ENCODE measurements at regions not wholly inside any gene's neighbourhood (a gene's known extent, or its start where the extent isn't known, plus 50 kb on each side); places are given as distances from the start of the nearest gene placed in this dataset.

- Histone ChIP-seq H3K27ac (no peak overlapping the region), H3K36me3 (no peaks in the 10 kb centered on the region), H3K4me1 (replicated peaks) (no peaks in the 10 kb centered on the region), H3K9me3 (replicated peaks) (peaks cover 7% of the 10 kb centered on the region; the same call in 1 of the 2 replicates), H3K4me3 (no peak overlapping the region), H3K27me3 (replicated peaks) (no peaks in the 10 kb centered on the region)
- DNase-seq (ENCODE audit: low read depth in 1 of 2, low spot score in 2 of 2), result no peak
Measured at GRCh38 chr18:40019797-40020392, 1935.1 kb upstream of the PIK3C3 start.

GRCh38 chr18:40018266-40018665 lies 1936.8 kb upstream of the PIK3C3 start:
- Histone ChIP-seq H3K36me3 (no peaks in the 10 kb centered on the region), H3K4me1 (replicated peaks) (no peaks in the 10 kb centered on the region), H3K27ac (no peak overlapping the region), H3K9me3 (replicated peaks) (peaks cover 10% of the 10 kb centered on the region; the same call in 1 of the 2 replicates), H3K4me3 (no peak overlapping the region), H3K27me3 (replicated peaks) (no peaks in the 10 kb centered on the region)
- no peak for DNase-seq (ENCODE audit: low read depth in 1 of 2, low spot score in 2 of 2)

- H3K27me3 ChIP-seq (replicated peaks), result no peaks in the 10 kb centered on the region
- H3K4me1 ChIP-seq (replicated peaks), result no peaks in the 10 kb centered on the region
- H3K4me3 ChIP-seq, result no peak overlapping the region
- DNase-seq (ENCODE audit: low read depth in 1 of 2, low spot score in 2 of 2), result no peak
- H3K36me3 ChIP-seq, result no peaks in the 10 kb centered on the region
- no peak overlapping the region for H3K27ac ChIP-seq
- peaks cover 13% of the 10 kb centered on the region; the same call in 1 of the 2 replicates for H3K9me3 ChIP-seq (replicated peaks)
Measured at GRCh38 chr18:40017021-40017420, 1938.0 kb upstream of the PIK3C3 start.

GRCh38 chr18:40016405-40016804 lies 1938.6 kb upstream of the PIK3C3 start:
- H3K27me3 ChIP-seq (replicated peaks), result no peaks in the 10 kb centered on the region
- no peak overlapping the region for H3K4me3 ChIP-seq
- H3K36me3 ChIP-seq, result no peaks in the 10 kb centered on the region
- no peaks in the 10 kb centered on the region for H3K4me1 ChIP-seq (replicated peaks)
- peaks cover 11% of the 10 kb centered on the region; the same call in 1 of the 2 replicates for H3K9me3 ChIP-seq (replicated peaks)
- H3K27ac ChIP-seq, result no peak overlapping the region
- no peak for DNase-seq (ENCODE audit: low read depth in 1 of 2, low spot score in 2 of 2)

DNA sequence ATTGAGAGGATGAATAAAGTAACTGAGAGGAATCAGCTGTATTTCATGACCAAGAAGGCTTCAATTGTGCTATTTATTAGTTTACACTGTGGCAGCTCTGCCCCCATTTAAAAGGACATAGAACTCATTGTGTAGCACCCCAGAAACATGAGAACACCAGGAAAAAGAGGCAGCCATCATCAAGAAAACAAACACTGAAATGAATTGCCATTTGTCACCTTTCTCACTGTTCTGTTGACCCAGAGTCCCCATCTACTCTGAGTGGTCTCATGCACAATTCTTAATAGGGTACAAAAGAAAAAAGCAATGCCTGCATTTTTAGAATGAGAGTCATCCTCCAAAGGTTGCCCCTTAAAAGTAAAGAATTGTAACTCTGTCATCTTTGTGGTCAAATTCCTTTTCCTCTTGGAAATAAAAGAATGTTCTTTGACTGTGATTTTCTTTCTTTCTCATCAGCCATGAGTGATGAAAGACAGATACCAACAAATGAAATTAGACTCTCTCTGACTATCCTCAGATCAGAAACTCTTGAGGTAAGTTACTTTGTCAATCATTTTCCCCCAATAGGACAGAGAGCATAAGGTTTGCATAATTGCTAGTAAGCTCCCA lies 1941.9 kb upstream of the PIK3C3 start:
- H3K4me1 ChIP-seq (replicated peaks), result no peaks in the 10 kb centered on the region
- H3K9me3 ChIP-seq (replicated peaks), result peaks cover 10% of the 10 kb centered on the region; the same call in 1 of the 2 replicates
- no peaks in the 10 kb centered on the region for H3K36me3 ChIP-seq
- H3K4me3 ChIP-seq, result no peak overlapping the region
- DNase-seq (ENCODE audit: low read depth in 1 of 2, low spot score in 2 of 2), result no peak
- H3K27ac ChIP-seq, result no peak overlapping the region
- H3K27me3 ChIP-seq (replicated peaks), result no peaks in the 10 kb centered on the region

DNA sequence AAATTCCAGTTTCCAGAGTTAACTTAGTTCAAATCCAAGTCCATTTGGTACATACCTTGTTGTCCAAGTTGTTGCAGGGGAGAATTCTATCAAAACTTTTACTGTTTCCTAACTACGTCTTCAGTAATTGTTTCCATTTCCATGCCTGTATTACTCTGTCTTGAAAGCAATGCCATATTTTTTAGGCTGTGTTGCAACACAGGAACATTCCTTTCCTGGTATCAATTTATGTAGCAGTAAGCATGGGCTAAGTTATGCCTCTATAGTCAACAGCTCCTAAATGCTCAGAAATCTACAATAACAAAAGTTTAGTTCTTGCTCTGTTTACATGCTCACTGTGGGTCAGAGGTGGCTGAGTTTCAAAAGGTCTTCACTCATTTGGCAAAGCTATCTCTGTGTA lies 1943.8 kb upstream of the PIK3C3 start:
- Histone ChIP-seq H3K9me3 (replicated peaks) (peaks cover 10% of the 10 kb centered on the region; the same call in 1 of the 2 replicates), H3K27ac (no peak overlapping the region), H3K4me1 (replicated peaks) (no peaks in the 10 kb centered on the region), H3K4me3 (no peak overlapping the region), H3K36me3 (no peaks in the 10 kb centered on the region), H3K27me3 (replicated peaks) (no peaks in the 10 kb centered on the region)
- DNase-seq (ENCODE audit: low read depth in 1 of 2, low spot score in 2 of 2), result no peak

DNA sequence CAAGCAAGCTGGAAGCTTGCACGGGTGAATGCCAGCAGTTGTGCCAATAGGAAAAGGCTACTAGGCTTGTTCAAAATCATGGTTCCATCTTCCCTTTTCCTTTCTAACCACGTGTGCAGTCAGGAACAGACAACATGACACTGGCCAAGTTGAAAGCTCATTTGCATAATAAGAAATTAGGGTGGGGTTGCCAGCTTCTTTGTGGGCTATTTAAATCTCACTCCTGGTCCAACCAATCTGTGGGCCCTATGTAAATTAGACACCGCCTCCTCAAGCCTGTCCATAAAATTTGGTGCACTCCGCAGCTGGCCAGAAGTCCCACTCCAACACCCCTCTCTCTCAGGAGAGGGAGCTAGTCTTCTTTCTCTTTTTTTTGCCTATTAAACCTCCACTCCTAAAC lies 1948.4 kb upstream of the PIK3C3 start:
- DNase-seq (ENCODE audit: low read depth in 1 of 2, low spot score in 2 of 2), result no peak
- no peak overlapping the region for H3K4me3 ChIP-seq
- no peaks in the 10 kb centered on the region for H3K27me3 ChIP-seq (replicated peaks)
- no peaks in the 10 kb centered on the region for H3K36me3 ChIP-seq
- no peak overlapping the region for H3K27ac ChIP-seq
- H3K9me3 ChIP-seq (replicated peaks), result peaks cover 4% of the 10 kb centered on the region; the same call in 1 of the 2 replicates
- H3K4me1 ChIP-seq (replicated peaks), result no peaks in the 10 kb centered on the region

DNA sequence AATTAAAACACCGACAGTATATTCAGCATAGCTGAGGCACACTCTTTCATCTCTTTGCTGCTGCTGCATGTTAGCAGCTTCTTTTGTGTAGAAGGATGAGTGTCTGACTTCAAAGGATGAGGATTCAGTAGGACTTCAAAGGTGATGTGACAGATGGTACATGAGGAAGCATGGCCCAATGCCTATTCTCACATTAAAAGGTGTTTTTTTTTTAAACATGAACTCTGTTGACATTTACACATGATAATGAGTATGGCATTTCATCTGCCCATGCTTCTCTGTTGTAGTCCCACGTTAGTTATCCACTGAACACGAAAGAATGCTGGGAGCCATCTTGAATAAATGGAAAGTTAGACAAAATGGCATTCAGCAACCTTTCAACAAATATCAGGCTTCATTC lies 1950.8 kb upstream of the PIK3C3 start:
- Histone ChIP-seq H3K9me3 (replicated peaks) (no peaks in the 10 kb centered on the region), H3K4me3 (no peak overlapping the region), H3K36me3 (no peaks in the 10 kb centered on the region), H3K27me3 (replicated peaks) (no peaks in the 10 kb centered on the region), H3K27ac (no peak overlapping the region), H3K4me1 (replicated peaks) (no peaks in the 10 kb centered on the region)
- no peak for DNase-seq (ENCODE audit: low read depth in 1 of 2, low spot score in 2 of 2)

DNA sequence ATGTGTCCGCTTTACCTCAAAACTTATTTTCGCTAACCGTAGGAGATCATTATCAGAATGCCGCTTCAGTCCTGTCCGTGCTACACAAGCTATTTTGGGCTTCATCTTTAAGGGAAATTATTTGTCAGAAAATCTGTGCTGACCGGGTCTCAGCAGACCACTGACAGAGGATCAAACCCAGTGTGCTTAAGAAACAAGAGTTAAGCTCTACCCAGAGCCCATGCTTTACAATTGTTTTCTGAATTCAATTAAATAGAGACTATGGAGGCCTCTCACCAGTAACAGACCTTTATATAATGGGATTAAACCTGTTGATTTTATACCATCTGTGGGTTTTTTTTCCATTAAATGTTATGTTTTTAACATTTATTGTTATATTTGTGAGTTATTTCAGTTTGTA lies 1956.7 kb upstream of the PIK3C3 start:
- no peak for DNase-seq (ENCODE audit: low read depth in 1 of 2, low spot score in 2 of 2)
- Histone ChIP-seq H3K27me3 (replicated peaks) (no peaks in the 10 kb centered on the region), H3K4me3 (no peak overlapping the region), H3K36me3 (no peaks in the 10 kb centered on the region), H3K9me3 (replicated peaks) (no peaks in the 10 kb centered on the region; the same call in 1 of the 2 replicates), H3K27ac (no peak overlapping the region), H3K4me1 (replicated peaks) (no peaks in the 10 kb centered on the region)

DNA sequence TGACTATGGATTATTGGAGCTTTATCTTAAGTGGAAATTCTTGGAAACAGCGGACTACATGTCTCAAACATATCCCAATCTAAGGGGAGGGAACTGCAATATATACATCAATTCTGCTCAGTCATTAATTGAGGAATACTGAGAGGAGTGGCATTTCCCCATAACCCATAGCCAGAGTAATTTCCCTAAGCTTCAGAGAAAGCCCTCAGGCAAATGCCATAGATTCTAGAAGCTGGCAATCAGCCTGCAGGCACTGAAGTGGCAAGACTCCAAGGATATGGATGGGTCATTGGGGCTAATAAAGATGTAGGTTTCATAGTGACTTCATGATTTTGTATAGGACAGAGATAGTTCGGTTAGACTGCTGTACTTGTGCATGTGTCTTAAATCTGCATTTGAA lies 1960.5 kb upstream of the PIK3C3 start:
- no peaks in the 10 kb centered on the region; the same call in none of the 2 replicates for H3K9me3 ChIP-seq (replicated peaks)
- H3K4me1 ChIP-seq (replicated peaks), result no peaks in the 10 kb centered on the region
- DNase-seq (ENCODE audit: low read depth in 1 of 2, low spot score in 2 of 2), result no peak
- no peaks in the 10 kb centered on the region for H3K36me3 ChIP-seq
- H3K4me3 ChIP-seq, result no peak overlapping the region
- H3K27me3 ChIP-seq (replicated peaks), result no peaks in the 10 kb centered on the region
- no peak overlapping the region for H3K27ac ChIP-seq

GRCh38 chr18:39991696-39992265 lies 1963.3 kb upstream of the PIK3C3 start:
- no peaks in the 10 kb centered on the region for H3K4me1 ChIP-seq (replicated peaks)
- H3K9me3 ChIP-seq (replicated peaks), result peaks cover 3% of the 10 kb centered on the region
- no peak overlapping the region for H3K27ac ChIP-seq
- H3K27me3 ChIP-seq (replicated peaks), result no peaks in the 10 kb centered on the region
- H3K4me3 ChIP-seq, result no peak overlapping the region
- H3K36me3 ChIP-seq, result no peaks in the 10 kb centered on the region
- DNase-seq (ENCODE audit: low read depth in 1 of 2, low spot score in 2 of 2), result no peak

DNA sequence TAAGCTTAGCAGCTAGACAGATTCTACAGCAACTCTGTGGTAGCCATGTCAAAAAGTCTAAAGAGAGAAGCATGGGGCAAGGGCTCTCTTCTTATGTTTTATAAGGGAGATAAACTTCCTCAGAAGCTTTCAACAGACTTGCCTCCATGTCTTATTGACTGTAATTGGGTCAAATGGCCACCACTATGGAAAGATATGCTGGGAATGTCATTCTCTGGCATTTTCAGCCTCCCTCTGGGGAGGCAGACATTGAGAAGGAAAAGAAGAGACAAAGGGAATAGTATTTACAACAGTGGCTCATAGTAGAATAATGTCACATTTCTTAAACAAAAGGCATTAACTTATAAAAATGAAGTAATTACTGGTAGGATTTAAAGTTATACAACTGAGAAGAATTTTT lies 1964.5 kb upstream of the PIK3C3 start:
- H3K27ac ChIP-seq, result no peak overlapping the region

DNA sequence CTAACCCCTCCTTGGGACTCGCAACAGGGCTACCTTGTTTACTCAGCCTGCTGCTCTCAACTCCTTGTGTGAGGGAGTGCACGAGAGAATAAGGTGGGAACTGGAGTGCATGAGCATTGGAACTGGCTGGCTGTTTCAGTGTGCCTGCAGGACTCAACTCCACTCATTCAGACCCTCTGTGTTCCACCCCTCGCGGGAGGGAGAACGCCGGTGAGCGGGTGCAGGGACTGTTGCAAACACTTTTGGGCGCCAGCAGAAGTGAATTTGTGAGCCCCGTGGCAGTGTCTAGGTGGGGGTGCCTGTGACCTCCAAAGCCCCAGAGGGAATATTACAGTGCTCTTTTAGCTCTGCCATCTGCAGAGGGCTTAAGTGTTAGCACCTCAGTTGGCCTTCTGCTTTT lies 1978.3 kb upstream of the PIK3C3 start:
- no peak for DNase-seq (ENCODE audit: low read depth in 1 of 2, low spot score in 2 of 2)
- Histone ChIP-seq H3K4me3 (no peak overlapping the region), H3K9me3 (replicated peaks) (peaks cover 3% of the 10 kb centered on the region; the same call in 1 of the 2 replicates), H3K36me3 (no peaks in the 10 kb centered on the region), H3K27ac (no peak overlapping the region), H3K27me3 (replicated peaks) (no peaks in the 10 kb centered on the region), H3K4me1 (replicated peaks) (no peaks in the 10 kb centered on the region)

More for the DNA sequence above, 1964.5 kb upstream of the PIK3C3 start:
- no peak overlapping the region for H3K4me3 ChIP-seq
- no peaks in the 10 kb centered on the region for H3K36me3 ChIP-seq
- no peaks in the 10 kb centered on the region for H3K4me1 ChIP-seq (replicated peaks)
- H3K9me3 ChIP-seq (replicated peaks), result peaks cover 3% of the 10 kb centered on the region
- H3K27me3 ChIP-seq (replicated peaks), result no peaks in the 10 kb centered on the region
- DNase-seq (ENCODE audit: low read depth in 1 of 2, low spot score in 2 of 2), result no peak

DNA sequence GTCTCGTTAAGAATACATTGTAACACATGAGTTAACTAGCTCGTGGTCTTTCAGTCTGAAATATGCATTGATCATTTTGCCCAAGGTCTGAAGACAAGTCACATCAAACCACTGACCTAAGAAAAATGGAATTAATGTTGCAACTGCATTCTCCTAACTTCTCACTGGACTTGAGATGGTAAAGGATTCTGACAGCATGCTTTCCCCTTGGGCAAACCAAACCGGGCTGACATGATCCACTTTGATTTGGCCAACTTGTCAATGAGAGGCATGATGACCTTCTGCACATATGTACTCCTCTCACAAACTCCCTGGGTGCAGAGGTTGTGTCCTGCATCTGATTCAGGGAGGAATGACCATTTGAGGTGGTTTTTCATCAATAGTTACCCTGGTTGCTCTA lies 1982.5 kb upstream of the PIK3C3 start:
- Histone ChIP-seq H3K4me3 (no peak overlapping the region), H3K36me3 (no peaks in the 10 kb centered on the region), H3K27ac (no peak overlapping the region), H3K27me3 (replicated peaks) (no peaks in the 10 kb centered on the region), H3K4me1 (replicated peaks) (no peaks in the 10 kb centered on the region), H3K9me3 (replicated peaks) (peaks cover 3% of the 10 kb centered on the region; the same call in 1 of the 2 replicates)
- DNase-seq (ENCODE audit: low read depth in 1 of 2, low spot score in 2 of 2), result no peak
